ENCODE measurements at regions not wholly inside any gene's neighbourhood (a gene's known extent, or its start where the extent isn't known, plus 50 kb on each side); places are given as distances from the start of the nearest gene placed in this dataset.
"Not testable (repeated sequence)": the region's sequence is repeated elsewhere in the genome, so short reads cannot be mapped to it uniquely, and the experiment has no call there.

- no peak for DNase-seq
These were observed 680.7 kb upstream of the SALL1 start for GRCh38 chr16:51831595-51832367.

- not testable (repeated sequence) for DNase-seq
These were observed 680.0 kb upstream of the SALL1 start for GRCh38 chr16:51831034-51831433.

- no peak for DNase-seq
These were observed 674.7 kb upstream of the SALL1 start for GRCh38 chr16:51825779-51826178.

GRCh38 chr16:51822471-51822870 lies 671.4 kb upstream of the SALL1 start:
- DNase-seq, result no peak

- no peak for DNase-seq
These were observed 670.5 kb upstream of the SALL1 start for GRCh38 chr16:51821527-51821926.

GRCh38 chr16:51820176-51820575 lies 669.1 kb upstream of the SALL1 start:
- DNase-seq, result no peak

- peak; percentile 78 for DNase-seq
These were observed 667.4 kb upstream of the SALL1 start for GRCh38 chr16:51818342-51818944.

GRCh38 chr16:51816929-51817328 lies 665.9 kb upstream of the SALL1 start:
- DNase-seq, result no peak

GRCh38 chr16:51815523-51815922 lies 664.5 kb upstream of the SALL1 start:
- DNase-seq, result no peak

GRCh38 chr16:51814617-51815016 lies 663.5 kb upstream of the SALL1 start:
- no peak for DNase-seq

GRCh38 chr16:51813609-51814008 lies 662.5 kb upstream of the SALL1 start:
- DNase-seq, result peak; percentile 43

- no peak for DNase-seq
These were observed 661.9 kb upstream of the SALL1 start for GRCh38 chr16:51812945-51813344.

GRCh38 chr16:51807551-51807950 lies 656.5 kb upstream of the SALL1 start:
- DNase-seq, result no peak

GRCh38 chr16:51801635-51802034 lies 650.6 kb upstream of the SALL1 start:
- no peak for DNase-seq

GRCh38 chr16:51797669-51798259 lies 646.7 kb upstream of the SALL1 start:
- no peak for DNase-seq

- DNase-seq, result peak; percentile 6
These were observed 628.2 kb upstream of the SALL1 start for GRCh38 chr16:51779240-51779639.

GRCh38 chr16:51773071-51773890 lies 622.2 kb upstream of the SALL1 start:
- DNase-seq, result no peak

GRCh38 chr16:51766739-51767138 lies 615.7 kb upstream of the SALL1 start:
- no peak for DNase-seq

GRCh38 chr16:51763072-51763661 lies 612.1 kb upstream of the SALL1 start:
- no peak for DNase-seq

GRCh38 chr16:51762081-51762996 lies 611.3 kb upstream of the SALL1 start:
- DNase-seq, result peak; percentile 84

GRCh38 chr16:51761001-51761400 lies 609.9 kb upstream of the SALL1 start:
- DNase-seq, result peak; percentile 9

- DNase-seq, result no peak
These were observed 608.9 kb upstream of the SALL1 start for GRCh38 chr16:51759999-51760398.

Data from DMS53 (cell line).